GM12865 (cell line): ENCODE measurements at regions not wholly inside any gene's neighbourhood (a gene's known extent, or its start where the extent isn't known, plus 50 kb on each side); places are given as distances from the start of the nearest gene placed in this dataset.
"Not testable (repeated sequence)": the region's sequence is repeated elsewhere in the genome, so short reads cannot be mapped to it uniquely, and the experiment has no call there.

Source experiments
- DNase-seq: peaks from one replicate; pipeline ENCODE4 v3.0.0; 2010; ENCODE audit warnings: low read depth
- H3K4me3 ChIP-seq: 2 replicates; pipeline ENCODE4 v1.5.1; 2011; ENCODE audit warnings: mild to moderate bottlenecking, low read depth, low read length, control low read depth
- TF ChIP-seq, protein P1 (sequence below): IDR thresholded peaks from 2 replicates; pipeline ENCODE4 v1.5.1; 2011; ENCODE audit warnings: low read length, control low read depth, low read depth, inconsistent platforms; ENCODE audit not compliant: insufficient read depth; ENCODE audit errors: missing control alignments

GRCh38 chr15:35698331-35698730 is 152.4 kb upstream of the DPH6 start:
- TF ChIP-seq, protein P1, sequence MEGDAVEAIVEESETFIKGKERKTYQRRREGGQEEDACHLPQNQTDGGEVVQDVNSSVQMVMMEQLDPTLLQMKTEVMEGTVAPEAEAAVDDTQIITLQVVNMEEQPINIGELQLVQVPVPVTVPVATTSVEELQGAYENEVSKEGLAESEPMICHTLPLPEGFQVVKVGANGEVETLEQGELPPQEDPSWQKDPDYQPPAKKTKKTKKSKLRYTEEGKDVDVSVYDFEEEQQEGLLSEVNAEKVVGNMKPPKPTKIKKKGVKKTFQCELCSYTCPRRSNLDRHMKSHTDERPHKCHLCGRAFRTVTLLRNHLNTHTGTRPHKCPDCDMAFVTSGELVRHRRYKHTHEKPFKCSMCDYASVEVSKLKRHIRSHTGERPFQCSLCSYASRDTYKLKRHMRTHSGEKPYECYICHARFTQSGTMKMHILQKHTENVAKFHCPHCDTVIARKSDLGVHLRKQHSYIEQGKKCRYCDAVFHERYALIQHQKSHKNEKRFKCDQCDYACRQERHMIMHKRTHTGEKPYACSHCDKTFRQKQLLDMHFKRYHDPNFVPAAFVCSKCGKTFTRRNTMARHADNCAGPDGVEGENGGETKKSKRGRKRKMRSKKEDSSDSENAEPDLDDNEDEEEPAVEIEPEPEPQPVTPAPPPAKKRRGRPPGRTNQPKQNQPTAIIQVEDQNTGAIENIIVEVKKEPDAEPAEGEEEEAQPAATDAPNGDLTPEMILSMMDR, result no peak
- no peak overlapping the region for H3K4me3 ChIP-seq
- DNase-seq, result no peak

DNA sequence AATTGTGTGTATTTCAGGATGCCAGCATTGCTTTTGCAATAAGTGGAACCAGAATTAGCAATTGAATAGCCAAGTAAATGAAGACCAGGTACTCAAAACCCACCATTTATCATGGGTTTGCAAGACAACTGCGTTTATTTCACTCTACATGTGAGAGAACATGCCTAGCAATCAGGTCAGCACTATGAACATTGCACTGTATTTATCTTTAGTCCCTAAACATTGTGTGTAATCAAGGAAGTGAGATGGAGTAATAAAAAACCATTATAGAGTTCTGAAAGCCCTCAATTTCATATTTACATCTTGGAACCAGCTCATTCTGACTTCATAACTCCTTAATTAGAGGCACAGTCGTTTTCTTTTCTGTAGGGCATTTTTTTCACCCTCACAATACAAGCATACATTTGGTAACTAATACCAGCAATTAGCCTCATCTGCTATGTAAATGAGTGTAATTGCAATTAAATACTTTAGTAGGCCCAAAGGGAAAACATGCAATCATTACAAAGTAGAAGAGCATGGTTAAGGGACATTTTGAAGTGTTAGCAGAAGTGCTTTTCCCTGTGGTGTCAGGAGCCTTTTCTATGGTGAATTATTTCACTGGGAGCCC is 153.1 kb upstream of the DPH6 start:
- no peak for DNase-seq
- TF ChIP-seq, protein P1, result no peak
- H3K4me3 ChIP-seq, result no peak overlapping the region

- DNase-seq, H3K4me3 ChIP-seq: not testable (repeated sequence)
These were observed 154.2 kb upstream of the DPH6 start for GRCh38 chr15:35700091-35700593.

DNA sequence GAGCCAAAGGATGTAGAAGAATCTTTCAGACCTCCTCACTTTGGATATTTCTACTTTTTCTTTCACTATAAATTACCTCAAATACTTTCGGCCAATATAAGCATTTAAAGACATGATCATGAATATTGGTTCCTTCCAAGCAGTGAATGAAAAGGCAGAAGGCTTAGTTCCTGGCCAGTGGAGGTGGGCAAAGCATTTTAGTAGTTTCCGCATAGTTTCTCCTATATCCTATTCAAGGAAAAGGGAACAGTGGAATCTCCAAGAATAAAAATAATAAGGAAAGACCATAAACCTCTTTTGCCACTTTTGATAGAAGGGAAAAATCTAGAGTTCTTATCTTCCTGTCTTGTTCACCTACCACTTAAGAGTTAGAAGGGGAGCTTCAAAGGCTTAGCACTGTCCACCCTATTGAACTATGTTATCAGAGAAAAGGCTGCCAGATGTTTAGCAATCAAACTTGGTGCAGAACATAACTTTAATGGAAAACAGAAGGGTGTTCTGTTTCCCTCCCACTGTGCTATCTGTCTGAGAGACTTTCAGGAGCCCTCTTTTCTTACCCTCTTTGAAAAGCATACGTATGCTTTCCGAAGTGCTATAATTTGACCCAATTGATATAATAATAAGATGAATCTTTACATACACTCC is 155.6 kb upstream of the DPH6 start:
- no peak overlapping the region for H3K4me3 ChIP-seq
- TF ChIP-seq, protein P1, result no peak
- no peak for DNase-seq

- no peak for DNase-seq
- H3K4me3 ChIP-seq, result no peak overlapping the region
- TF ChIP-seq, protein P1, result no peak
These were observed 157.1 kb upstream of the DPH6 start for GRCh38 chr15:35702946-35703495.

- no peak overlapping the region for H3K4me3 ChIP-seq
- TF ChIP-seq, protein P1, result no peak
- no peak for DNase-seq
These were observed 159.3 kb upstream of the DPH6 start for GRCh38 chr15:35705030-35705883.

DNA sequence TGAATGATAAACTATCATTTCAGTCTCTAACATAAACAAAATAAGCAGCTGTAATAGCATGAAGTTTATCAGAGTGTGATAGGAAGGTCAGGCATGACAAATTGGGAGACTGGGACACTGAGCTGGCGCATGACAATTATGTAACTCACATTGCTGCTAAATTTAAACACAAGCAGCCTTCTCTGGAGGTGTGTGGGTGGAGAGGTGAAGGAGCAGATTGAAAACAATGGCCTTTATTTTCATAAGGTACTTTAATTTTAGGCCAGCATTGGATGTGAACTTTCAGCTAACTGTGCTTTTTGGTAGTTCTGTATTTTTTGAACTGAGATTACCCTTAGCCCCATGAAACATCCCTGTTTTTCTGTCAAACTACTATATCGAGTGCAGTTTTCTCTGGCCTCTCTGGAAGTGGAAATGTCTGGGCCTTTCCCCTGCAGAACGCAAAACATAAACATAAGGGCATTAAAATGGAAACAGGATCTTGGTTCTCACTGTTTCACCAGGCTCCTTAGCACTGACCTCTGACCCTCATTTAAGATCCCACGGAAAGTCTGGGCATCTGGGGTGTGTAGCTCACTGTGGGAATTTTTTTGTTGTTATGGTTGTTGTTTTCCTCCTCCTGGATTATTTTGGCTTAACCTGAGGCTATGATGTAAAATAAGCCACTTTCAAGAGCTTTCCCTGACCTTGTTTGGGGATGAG is 160.1 kb upstream of the DPH6 start:
- H3K4me3 ChIP-seq, result no peak overlapping the region
- DNase-seq, result no peak
- TF ChIP-seq, protein P1, result no peak
